Gastrocnemius medialis (tissue), 4 donors: ENCODE measurements at regions not wholly inside any gene's neighbourhood (a gene's known extent, or its start where the extent isn't known, plus 50 kb on each side); places are given as distances from the start of the nearest gene placed in this dataset.

Source experiments
- POLR2A ChIP-seq, 2 donors: fragments of 450-650 bp; IDR thresholded peaks; one replicate each; pipeline ENCODE4 v1.6.1; 2017; ENCODE audit warnings: antibody characterized with exemption in 2 of 2, mild to moderate bottlenecking in 2 of 2, moderate library complexity in 2 of 2
- TF ChIP-seq, protein P1 (sequence below), 5 experiments: fragments of 450-650 bp in 3 of 5; fragments of 200-600 bp in 2 of 5; sonication (generic) in 2 of 5; IDR thresholded peaks in 4 of 5; conservative IDR thresholded peaks in 1 of 5; 1 replicate in 4 of 5; 2 replicates in 1 of 5; pipeline ENCODE4 v1.5.1; 2016 to 2019; ENCODE audit warnings: antibody characterized with exemption in 5 of 5, mild to moderate bottlenecking in 3 of 5, moderate library complexity in 3 of 5

DNA sequence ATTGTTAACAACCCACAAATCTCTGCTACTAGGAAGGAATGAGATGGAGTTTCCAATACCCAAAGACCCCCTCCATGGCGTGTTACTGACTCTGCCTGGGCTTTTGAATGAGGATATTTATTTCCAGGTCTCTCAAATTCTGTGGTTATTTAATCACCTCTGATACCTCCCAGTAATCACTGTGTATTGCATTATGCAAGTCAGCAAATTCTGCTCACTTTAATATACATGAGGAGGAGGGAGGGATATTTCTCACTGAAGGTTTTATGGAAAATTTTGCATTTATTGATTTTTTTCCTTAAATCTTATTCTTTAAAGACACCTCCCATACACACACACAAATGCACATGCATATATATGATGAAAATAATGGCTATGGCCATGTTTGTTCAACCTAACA is 962.9 kb downstream of the VRK1 start:
- no peak for TF ChIP-seq POLR2A (IDR thresholded peaks at IDR 0.05)
- TF ChIP-seq, protein P1, sequence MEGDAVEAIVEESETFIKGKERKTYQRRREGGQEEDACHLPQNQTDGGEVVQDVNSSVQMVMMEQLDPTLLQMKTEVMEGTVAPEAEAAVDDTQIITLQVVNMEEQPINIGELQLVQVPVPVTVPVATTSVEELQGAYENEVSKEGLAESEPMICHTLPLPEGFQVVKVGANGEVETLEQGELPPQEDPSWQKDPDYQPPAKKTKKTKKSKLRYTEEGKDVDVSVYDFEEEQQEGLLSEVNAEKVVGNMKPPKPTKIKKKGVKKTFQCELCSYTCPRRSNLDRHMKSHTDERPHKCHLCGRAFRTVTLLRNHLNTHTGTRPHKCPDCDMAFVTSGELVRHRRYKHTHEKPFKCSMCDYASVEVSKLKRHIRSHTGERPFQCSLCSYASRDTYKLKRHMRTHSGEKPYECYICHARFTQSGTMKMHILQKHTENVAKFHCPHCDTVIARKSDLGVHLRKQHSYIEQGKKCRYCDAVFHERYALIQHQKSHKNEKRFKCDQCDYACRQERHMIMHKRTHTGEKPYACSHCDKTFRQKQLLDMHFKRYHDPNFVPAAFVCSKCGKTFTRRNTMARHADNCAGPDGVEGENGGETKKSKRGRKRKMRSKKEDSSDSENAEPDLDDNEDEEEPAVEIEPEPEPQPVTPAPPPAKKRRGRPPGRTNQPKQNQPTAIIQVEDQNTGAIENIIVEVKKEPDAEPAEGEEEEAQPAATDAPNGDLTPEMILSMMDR (IDR thresholded peaks at IDR 0.05 in 4 of 5, conservative IDR thresholded peaks at IDR 0.05 in 1 of 5) = no peak
